GM10266 (cell line): ENCODE measurements at regions not wholly inside any gene's neighbourhood (a gene's known extent, or its start where the extent isn't known, plus 50 kb on each side); places are given as distances from the start of the nearest gene placed in this dataset.

ENCODE experiments used
- DNase-seq: peaks from one replicate; pipeline ENCODE4 v3.0.0; 2012; ENCODE audit errors: extremely low spot score
- CTCF ChIP-seq: IDR thresholded peaks from 2 replicates; pipeline ENCODE4 v1.5.1; 2012; ENCODE audit warnings: mild to moderate bottlenecking, low read depth; ENCODE audit not compliant: control insufficient read depth, insufficient read depth; ENCODE audit errors: missing control alignments

GRCh38 chr9:21564175-21564574 lies 82.1 kb upstream of the IFNE start:
- TF ChIP-seq CTCF = no peak

GRCh38 chr9:21565155-21565554 lies 83.0 kb upstream of the IFNE start:
- TF ChIP-seq CTCF = no peak
- no peak for DNase-seq

More at GRCh38 chr9:21564175-21564574, 82.1 kb upstream of the IFNE start:
- DNase-seq = no peak

GRCh38 chr9:21567926-21568325 lies 85.8 kb upstream of the IFNE start:
- DNase-seq = no peak

GRCh38 chr9:21568484-21568883 lies 86.4 kb upstream of the IFNE start:
- TF ChIP-seq CTCF = no peak
- no peak for DNase-seq

More at GRCh38 chr9:21567926-21568325, 85.8 kb upstream of the IFNE start:
- TF ChIP-seq CTCF = no peak

- TF ChIP-seq CTCF = no peak
- no peak for DNase-seq
Observed at GRCh38 chr9:21569721-21570120, 87.6 kb upstream of the IFNE start.

GRCh38 chr9:21570643-21571275 lies 88.6 kb upstream of the IFNE start:
- no peak for DNase-seq
- TF ChIP-seq CTCF = no peak

GRCh38 chr9:21574261-21574660 lies 92.1 kb upstream of the IFNE start:
- TF ChIP-seq CTCF = no peak
- no peak for DNase-seq
